Immature natural killer cell (primary cell): ENCODE measurements at regions not wholly inside any gene's neighbourhood (a gene's known extent, or its start where the extent isn't known, plus 50 kb on each side); places are given as distances from the start of the nearest gene placed in this dataset.

Experiments used
- DNase-seq, 3 donors: peaks; one replicate each; pipeline ENCODE4 v3.0.0; 2022; ENCODE audit warnings: mixed read lengths in 1 of 3
- H3K27ac Mint-ChIP-seq, 6 donors: one replicate each; pipeline ENCODE4 v1.8.0; 2020; ENCODE audit warnings: mixed read lengths in 6 of 6, mild to moderate bottlenecking in 5 of 6, inconsistent platforms in 4 of 6, moderate library complexity in 3 of 6
- H3K27me3 Mint-ChIP-seq, 3 donors: one replicate each; pipeline ENCODE4 v1.8.0; 2020 to 2021; ENCODE audit warnings: low read depth in 3 of 3, mild to moderate bottlenecking in 3 of 3, mixed read lengths in 3 of 3, moderate library complexity in 3 of 3, inconsistent platforms in 1 of 3
- H3K36me3 Mint-ChIP-seq, 3 donors: one replicate each; pipeline ENCODE4 v1.8.0; 2020; ENCODE audit warnings: mixed read lengths in 3 of 3, inconsistent platforms in 2 of 3, mild to moderate bottlenecking in 2 of 3
- H3K4me1 Mint-ChIP-seq, 2 donors: one replicate each; pipeline ENCODE4 v1.8.0; 2020; ENCODE audit warnings: inconsistent platforms in 2 of 2, mild to moderate bottlenecking in 2 of 2, mixed read lengths in 2 of 2, moderate library complexity in 1 of 2
- H3K4me3 Mint-ChIP-seq, 5 donors: one replicate each; pipeline ENCODE4 v1.8.0; 2020; ENCODE audit warnings: mild to moderate bottlenecking in 5 of 5, mixed read lengths in 5 of 5, inconsistent platforms in 3 of 5, moderate library complexity in 3 of 5
- H3K9me3 Mint-ChIP-seq, 6 donors: one replicate each; pipeline ENCODE4 v1.8.0; 2020; ENCODE audit warnings: mild to moderate bottlenecking in 6 of 6, mixed read lengths in 6 of 6, inconsistent platforms in 4 of 6, moderate library complexity in 3 of 6

DNA sequence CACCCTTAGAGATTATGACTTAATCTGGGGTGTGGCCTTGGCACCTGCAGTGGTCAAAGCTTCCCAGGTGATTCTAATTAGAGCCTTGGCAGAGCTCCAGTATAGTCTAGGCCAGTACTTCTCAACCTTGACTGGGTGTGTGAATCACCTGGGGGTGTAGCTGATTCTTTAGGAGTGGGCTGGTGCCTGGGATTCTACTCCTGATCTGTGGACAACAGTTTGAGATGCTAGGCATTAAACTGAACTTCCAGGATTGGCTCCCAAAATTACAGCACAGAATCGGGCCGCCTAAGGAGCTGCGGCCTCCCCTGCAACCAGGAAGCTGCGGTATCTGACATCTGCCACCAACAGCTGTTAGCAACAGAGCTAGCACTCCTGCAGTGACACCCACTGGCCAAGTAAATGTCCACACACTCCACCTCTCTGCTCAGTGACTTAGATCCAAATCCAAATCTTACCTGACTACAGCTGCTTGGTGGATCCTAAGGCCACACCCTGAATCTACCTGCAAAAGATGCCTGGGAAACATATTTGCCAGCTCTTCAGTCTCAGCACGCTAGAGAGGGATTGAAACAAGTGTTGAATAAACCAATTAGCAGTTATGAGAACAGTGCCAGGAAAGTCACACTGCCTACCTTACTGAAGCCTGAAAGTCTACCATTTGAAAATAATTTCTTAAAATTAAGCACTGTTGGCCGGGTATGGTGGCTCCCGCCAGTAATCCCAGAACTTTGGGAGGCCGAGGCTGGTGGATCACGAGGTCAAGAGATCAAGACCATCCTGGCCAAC, 126.7 kb downstream of the UNC5CL start:
- DNase-seq, result peak; percentile 10 to 27 (median 20)
- H3K27ac Mint-ChIP-seq, result no peak overlapping the region
- H3K4me1 Mint-ChIP-seq, result peaks cover 0 to 2% of the 10 kb centered on the region in 2 donors
- no peaks in the 10 kb centered on the region for H3K9me3 Mint-ChIP-seq
- H3K36me3 Mint-ChIP-seq, result no peaks in the 10 kb centered on the region
- H3K4me3 Mint-ChIP-seq, result no peak overlapping the region
- peaks cover 1 to 6% (median 2%) of the 10 kb centered on the region in 3 donors for H3K27me3 Mint-ChIP-seq

- no peak overlapping the region for H3K4me3 Mint-ChIP-seq
These were observed 128.6 kb downstream of the UNC5CL start for GRCh38 chr6:40910260-40910893.

GRCh38 chr6:40909811-40910210, 129.2 kb downstream of the UNC5CL start:
- Mint-ChIP-seq H3K9me3 (no peaks in the 10 kb centered on the region), H3K4me3 (no peak overlapping the region), H3K27me3 (peaks cover 0 to 8% (median 2%) of the 10 kb centered on the region in 3 donors), H3K4me1 (peaks cover 0 to 2% of the 10 kb centered on the region in 2 donors), H3K36me3 (no peaks in the 10 kb centered on the region), H3K27ac (no peak overlapping the region)
- DNase-seq, result no peak

More at GRCh38 chr6:40910260-40910893, 128.6 kb downstream of the UNC5CL start:
- no peak overlapping the region for H3K27ac Mint-ChIP-seq
- no peaks in the 10 kb centered on the region for H3K9me3 Mint-ChIP-seq
- H3K36me3 Mint-ChIP-seq, result no peaks in the 10 kb centered on the region
- peaks cover 0 to 9% (median 2%) of the 10 kb centered on the region in 3 donors for H3K27me3 Mint-ChIP-seq
- H3K4me1 Mint-ChIP-seq, result peaks cover 0 to 2% of the 10 kb centered on the region in 2 donors
- no peak for DNase-seq

DNA sequence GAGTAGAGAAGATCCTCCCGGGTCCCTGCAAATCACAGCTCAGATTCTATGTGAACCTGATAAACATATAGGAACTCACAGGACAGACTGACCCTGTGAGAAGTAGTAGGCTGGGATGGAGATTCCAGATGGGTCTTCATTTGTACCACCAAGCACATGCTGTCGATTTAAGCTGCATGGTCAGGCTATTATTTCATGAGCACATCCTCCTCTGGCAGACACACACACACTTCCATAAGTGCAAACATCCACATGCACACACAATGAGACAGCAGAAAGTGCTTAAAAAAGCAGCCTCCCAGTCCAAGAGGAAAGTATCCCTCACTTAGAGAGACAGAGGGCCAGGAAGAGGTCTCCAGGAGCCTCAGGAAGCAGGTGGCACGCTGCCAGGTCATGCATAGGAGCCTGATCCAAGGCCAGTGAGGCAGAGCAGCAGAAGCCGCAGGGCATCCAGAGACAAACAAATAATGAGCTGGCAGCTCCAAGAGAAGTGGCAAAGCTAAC, 131.8 kb downstream of the UNC5CL start:
- peaks cover 0 to 6% (median 5%) of the 10 kb centered on the region in 3 donors for H3K27me3 Mint-ChIP-seq
- H3K27ac Mint-ChIP-seq, result no peak overlapping the region
- no peak for DNase-seq
- no peaks in the 10 kb centered on the region for H3K9me3 Mint-ChIP-seq
- peaks cover 0 to 1% of the 10 kb centered on the region in 2 donors for H3K4me1 Mint-ChIP-seq
- H3K36me3 Mint-ChIP-seq, result no peaks in the 10 kb centered on the region
- no peak overlapping the region for H3K4me3 Mint-ChIP-seq

- no peaks in the 10 kb centered on the region for H3K4me1 Mint-ChIP-seq
- no peak overlapping the region for H3K4me3 Mint-ChIP-seq
These were observed 132.3 kb downstream of the UNC5CL start for GRCh38 chr6:40906759-40907158.

GRCh38 chr6:40904583-40905194, 134.3 kb downstream of the UNC5CL start:
- DNase-seq, result no peak
- Mint-ChIP-seq H3K27me3 (peaks cover 0 to 6% (median 6%) of the 10 kb centered on the region in 3 donors), H3K4me3 (no peak overlapping the region), H3K9me3 (no peaks in the 10 kb centered on the region), H3K27ac (no peak overlapping the region), H3K36me3 (no peaks in the 10 kb centered on the region), H3K4me1 (no peaks in the 10 kb centered on the region)

More at GRCh38 chr6:40906759-40907158, 132.3 kb downstream of the UNC5CL start:
- no peak for DNase-seq
- no peaks in the 10 kb centered on the region for H3K36me3 Mint-ChIP-seq
- no peak overlapping the region for H3K27ac Mint-ChIP-seq
- H3K27me3 Mint-ChIP-seq, result peaks cover 0 to 6% (median 6%) of the 10 kb centered on the region in 3 donors
- no peaks in the 10 kb centered on the region for H3K9me3 Mint-ChIP-seq

GRCh38 chr6:40903456-40903855, 135.6 kb downstream of the UNC5CL start:
- no peak for DNase-seq

GRCh38 chr6:40901322-40902055, 137.5 kb downstream of the UNC5CL start:
- no peaks in the 10 kb centered on the region for H3K4me1 Mint-ChIP-seq
- H3K36me3 Mint-ChIP-seq, result no peaks in the 10 kb centered on the region
- peaks cover 2 to 12% (median 6%) of the 10 kb centered on the region in 3 donors for H3K27me3 Mint-ChIP-seq
- H3K27ac Mint-ChIP-seq, result no peak overlapping the region
- no peak for DNase-seq
- H3K4me3 Mint-ChIP-seq, result no peak overlapping the region
- no peaks in the 10 kb centered on the region for H3K9me3 Mint-ChIP-seq

More at GRCh38 chr6:40903456-40903855, 135.6 kb downstream of the UNC5CL start:
- Mint-ChIP-seq H3K27me3 (peaks cover 0 to 10% (median 6%) of the 10 kb centered on the region in 3 donors), H3K4me1 (no peaks in the 10 kb centered on the region), H3K4me3 (no peak overlapping the region), H3K36me3 (no peaks in the 10 kb centered on the region), H3K27ac (no peak overlapping the region), H3K9me3 (no peaks in the 10 kb centered on the region)

GRCh38 chr6:40900791-40901190, 138.2 kb downstream of the UNC5CL start:
- H3K36me3 Mint-ChIP-seq, result no peaks in the 10 kb centered on the region
- H3K27ac Mint-ChIP-seq, result no peak overlapping the region
- H3K9me3 Mint-ChIP-seq, result no peaks in the 10 kb centered on the region
- H3K4me1 Mint-ChIP-seq, result no peaks in the 10 kb centered on the region
- no peak overlapping the region for H3K4me3 Mint-ChIP-seq
- peaks cover 2 to 12% (median 6%) of the 10 kb centered on the region in 3 donors for H3K27me3 Mint-ChIP-seq
- DNase-seq, result no peak

GRCh38 chr6:40899684-40900155, 139.3 kb downstream of the UNC5CL start:
- H3K4me1 Mint-ChIP-seq, result no peaks in the 10 kb centered on the region
- H3K27ac Mint-ChIP-seq, result no peak overlapping the region
- H3K27me3 Mint-ChIP-seq, result peaks cover 2 to 12% (median 8%) of the 10 kb centered on the region in 3 donors
- no peaks in the 10 kb centered on the region for H3K9me3 Mint-ChIP-seq
- H3K36me3 Mint-ChIP-seq, result no peaks in the 10 kb centered on the region
- no peak for DNase-seq
- no peak overlapping the region for H3K4me3 Mint-ChIP-seq

- no peaks in the 10 kb centered on the region for H3K36me3 Mint-ChIP-seq
- no peaks in the 10 kb centered on the region for H3K9me3 Mint-ChIP-seq
- H3K4me1 Mint-ChIP-seq, result no peaks in the 10 kb centered on the region
- no peak for DNase-seq
- no peak overlapping the region for H3K27ac Mint-ChIP-seq
- no peak overlapping the region for H3K4me3 Mint-ChIP-seq
- peaks cover 2 to 12% (median 8%) of the 10 kb centered on the region in 3 donors for H3K27me3 Mint-ChIP-seq
These were observed 140.9 kb downstream of the UNC5CL start for GRCh38 chr6:40898073-40898472.

DNA sequence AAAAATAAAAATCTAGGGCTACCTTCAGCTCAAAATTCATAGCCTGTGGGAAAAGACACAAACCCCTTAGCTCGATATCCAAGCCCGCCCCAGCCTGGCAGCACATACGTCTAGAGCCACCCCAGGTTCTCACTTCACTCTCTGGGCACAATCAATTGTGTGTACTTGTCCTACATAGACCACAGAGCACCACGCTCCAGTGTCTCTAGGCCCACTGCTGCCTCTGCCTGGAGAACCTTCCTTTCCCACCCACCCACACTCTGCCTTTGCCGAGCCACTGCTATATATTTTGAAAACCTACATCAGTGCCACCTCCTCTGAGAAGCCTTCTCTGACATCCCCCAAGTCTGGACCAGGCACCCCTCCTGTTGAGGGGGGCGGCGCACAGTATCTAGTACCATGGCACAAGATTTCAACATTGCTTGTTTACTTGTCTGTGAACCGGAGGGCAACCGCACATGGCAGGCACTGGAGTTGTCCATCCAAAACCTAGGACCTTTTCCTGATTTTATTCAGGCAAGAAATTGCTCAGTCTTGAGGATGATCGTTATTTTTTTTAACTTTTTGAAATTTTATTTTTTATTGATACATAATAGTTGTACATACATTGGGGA, 141.5 kb downstream of the UNC5CL start:
- no peaks in the 10 kb centered on the region for H3K36me3 Mint-ChIP-seq
- H3K4me3 Mint-ChIP-seq, result no peak overlapping the region
- peaks cover 2 to 10% (median 5%) of the 10 kb centered on the region in 3 donors for H3K27me3 Mint-ChIP-seq

DNA sequence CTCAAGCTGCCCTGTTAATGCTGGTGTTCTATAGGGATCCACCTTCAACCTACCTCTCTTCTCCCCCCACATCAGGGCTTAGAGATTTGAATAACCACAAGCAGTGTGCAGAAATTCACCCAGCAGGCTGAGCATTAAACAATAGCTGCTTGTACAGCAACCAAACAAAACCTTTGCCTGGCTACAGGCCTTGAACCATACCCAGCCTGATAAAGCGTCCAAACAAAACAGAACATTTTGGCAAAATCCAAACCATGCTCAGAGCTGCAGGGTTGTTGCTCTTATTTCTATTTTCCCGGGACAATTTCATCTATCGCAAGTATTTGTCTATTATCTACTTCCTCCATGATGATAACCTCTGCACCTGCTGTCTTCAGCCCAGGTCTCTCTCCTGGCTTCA, 142.3 kb downstream of the UNC5CL start:
- Mint-ChIP-seq H3K9me3 (no peaks in the 10 kb centered on the region), H3K4me1 (no peaks in the 10 kb centered on the region), H3K27ac (no peak overlapping the region), H3K4me3 (no peak overlapping the region), H3K27me3 (peaks cover 2 to 8% (median 5%) of the 10 kb centered on the region in 3 donors), H3K36me3 (no peaks in the 10 kb centered on the region)
- no peak for DNase-seq

More for the DNA sequence above, 141.5 kb downstream of the UNC5CL start:
- no peaks in the 10 kb centered on the region for H3K9me3 Mint-ChIP-seq
- DNase-seq, result no peak
- H3K27ac Mint-ChIP-seq, result no peak overlapping the region
- H3K4me1 Mint-ChIP-seq, result no peaks in the 10 kb centered on the region
